Keratinocyte (primary cell): ENCODE measurements at regions not wholly inside any gene's neighbourhood (a gene's known extent, or its start where the extent isn't known, plus 50 kb on each side); places are given as distances from the start of the nearest gene placed in this dataset.

ENCODE experiments used
- DNase-seq: peaks from one replicate; pipeline ENCODE4 v3.0.0-alpha.2; 2011; ENCODE audit warnings: low read depth, missing footprints, low spot score
- FAIRE-seq: peaks from 2 replicates; lab custom pipeline; 2011; peaks lifted over from hg19 to GRCh38; lab: Jason Lieb, UNC
- H2AFZ ChIP-seq: 2 replicates; pipeline ENCODE4 v1.6.0; 2012; ENCODE audit warnings: low read length, control low read depth, inconsistent platforms; ENCODE audit not compliant: control insufficient read depth
- H3K27ac ChIP-seq: 2 replicates; pipeline ENCODE4 v1.5.1; 2011; ENCODE audit warnings: low read length; ENCODE audit not compliant: control insufficient read depth, insufficient read depth
- H3K27me3 ChIP-seq: 3 replicates; pipeline ENCODE4 v1.6.0; 2011; ENCODE audit warnings: low read length; ENCODE audit not compliant: control insufficient read depth, insufficient read depth; ENCODE audit errors: extremely low read depth
- H3K36me3 ChIP-seq, 2 experiments: 2 replicates in 1 of 2; 3 replicates in 1 of 2; pipeline ENCODE4 v1.5.1; 2011; ENCODE audit warnings: low read length in 2 of 2, mild to moderate bottlenecking in 1 of 2; ENCODE audit not compliant: control insufficient read depth in 2 of 2, insufficient read depth in 2 of 2; ENCODE audit errors: extremely low read depth in 1 of 2
- H3K4me1 ChIP-seq: 3 replicates; pipeline ENCODE4 v1.5.1; 2011; ENCODE audit warnings: low read length; ENCODE audit not compliant: control insufficient read depth, insufficient read depth; ENCODE audit errors: extremely low read depth
- H3K4me2 ChIP-seq: 3 replicates; pipeline ENCODE4 v1.6.0; 2011; ENCODE audit warnings: low read depth, low read length; ENCODE audit not compliant: control insufficient read depth, insufficient read depth; ENCODE audit errors: extremely low read depth
- H3K4me3 ChIP-seq, 3 experiments: fragments of 200-600 bp in 1 of 3; sonication (generic) in 1 of 3; 2 replicates in 2 of 3; 3 replicates in 1 of 3; pipeline ENCODE4 v1.5.1; 2011 to 2016; ENCODE audit warnings: low read length in 3 of 3, mild to moderate bottlenecking in 3 of 3, control low read depth in 2 of 3, inconsistent platforms in 1 of 3, low read depth in 1 of 3, mixed read lengths in 1 of 3, mixed run types in 1 of 3, moderate library complexity in 1 of 3; ENCODE audit not compliant: control insufficient read depth in 2 of 3, insufficient read depth in 2 of 3; ENCODE audit errors: extremely low read depth in 1 of 3
- H3K79me2 ChIP-seq: 2 replicates; pipeline ENCODE4 v1.6.0; 2012; ENCODE audit warnings: low read length; ENCODE audit not compliant: control insufficient read depth, insufficient read depth
- H3K9ac ChIP-seq: 3 replicates; pipeline ENCODE4 v1.6.0; 2011; ENCODE audit warnings: low read length; ENCODE audit not compliant: control insufficient read depth, insufficient read depth; ENCODE audit errors: extremely low read depth
- H3K9me1 ChIP-seq: 3 replicates; pipeline ENCODE4 v1.6.0; 2011; ENCODE audit warnings: low read length; ENCODE audit not compliant: control insufficient read depth, insufficient read depth; ENCODE audit errors: extremely low read depth
- H3K9me3 ChIP-seq: 2 replicates; pipeline ENCODE4 v1.5.1; 2012; ENCODE audit warnings: low read depth, low read length; ENCODE audit not compliant: control insufficient read depth
- H4K20me1 ChIP-seq: 3 replicates; pipeline ENCODE4 v1.6.0; 2011; ENCODE audit warnings: low read length; ENCODE audit not compliant: control insufficient read depth, insufficient read depth; ENCODE audit errors: extremely low read depth
- EZH2 ChIP-seq: IDR thresholded peaks from one replicate; pipeline ENCODE4 v1.6.1; 2012; ENCODE audit warnings: inconsistent platforms, mild to moderate bottlenecking, low read length, moderate library complexity
- dilution Hi-C: fragments of 300-500 bp; cut with MboI; formaldehyde crosslinking; loops from one replicate; pipeline ENCODE4 v1.7.0; 2020; ENCODE audit warnings: low sequenced_read_pairs; ENCODE audit not compliant: extremely low pct_ligation_motif_present
- TF ChIP-seq, protein P1 (sequence below), 3 experiments: IDR thresholded peaks in 1 of 3; conservative IDR thresholded peaks in 1 of 3; optimal IDR thresholded peaks in 1 of 3; 2 replicates in 2 of 3; 3 replicates in 1 of 3; pipeline versions ENCODE3 to v1.5.1; 2011; ENCODE audit warnings: low read length in 3 of 3, mild to moderate bottlenecking in 3 of 3, moderate library complexity in 2 of 3, control low read depth in 1 of 3, inconsistent platforms in 1 of 3; ENCODE audit not compliant: insufficient read depth in 2 of 3; ENCODE audit errors: extremely low read depth in 1 of 3

DNA sequence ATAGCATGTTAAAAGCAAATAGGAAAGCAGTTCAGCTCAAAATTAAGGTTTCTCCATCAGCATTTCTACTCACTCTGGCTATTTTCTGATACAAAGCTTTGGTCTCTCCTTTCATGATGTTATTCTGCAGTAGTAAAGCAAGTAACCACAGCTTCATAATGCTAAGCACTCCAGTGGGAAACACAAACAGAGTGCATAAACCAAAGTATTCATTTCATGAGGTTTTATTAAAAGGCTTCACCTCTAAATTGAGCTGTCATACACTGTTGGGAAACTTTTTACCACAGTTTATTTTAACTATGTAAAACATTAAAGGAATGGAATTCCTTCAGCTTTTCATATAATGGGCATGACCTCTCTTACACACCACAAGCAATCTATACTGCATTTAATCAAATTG, 157.9 kb upstream of the LMO3 start:
- FAIRE-seq (no peak), DNase-seq (no peak)
- H4K20me1 ChIP-seq: no peaks in the 10 kb centered on the region
- H3K27me3 ChIP-seq: no peaks in the 10 kb centered on the region
- no peak overlapping the region for H3K9ac ChIP-seq
- no peak overlapping the region for H3K4me2 ChIP-seq
- H3K9me1 ChIP-seq: no peaks in the 10 kb centered on the region
- dilution Hi-C loops: no loop called here
- no peaks in the 10 kb centered on the region for H3K79me2 ChIP-seq
- no peak overlapping the region for H3K4me3 ChIP-seq
- no peaks in the 10 kb centered on the region for H3K4me1 ChIP-seq
- H2AFZ ChIP-seq: no peak overlapping the region
- H3K9me3 ChIP-seq: no peaks in the 10 kb centered on the region
- no peak overlapping the region for H3K27ac ChIP-seq
- TF ChIP-seq EZH2: no peak
- TF ChIP-seq, protein P1, sequence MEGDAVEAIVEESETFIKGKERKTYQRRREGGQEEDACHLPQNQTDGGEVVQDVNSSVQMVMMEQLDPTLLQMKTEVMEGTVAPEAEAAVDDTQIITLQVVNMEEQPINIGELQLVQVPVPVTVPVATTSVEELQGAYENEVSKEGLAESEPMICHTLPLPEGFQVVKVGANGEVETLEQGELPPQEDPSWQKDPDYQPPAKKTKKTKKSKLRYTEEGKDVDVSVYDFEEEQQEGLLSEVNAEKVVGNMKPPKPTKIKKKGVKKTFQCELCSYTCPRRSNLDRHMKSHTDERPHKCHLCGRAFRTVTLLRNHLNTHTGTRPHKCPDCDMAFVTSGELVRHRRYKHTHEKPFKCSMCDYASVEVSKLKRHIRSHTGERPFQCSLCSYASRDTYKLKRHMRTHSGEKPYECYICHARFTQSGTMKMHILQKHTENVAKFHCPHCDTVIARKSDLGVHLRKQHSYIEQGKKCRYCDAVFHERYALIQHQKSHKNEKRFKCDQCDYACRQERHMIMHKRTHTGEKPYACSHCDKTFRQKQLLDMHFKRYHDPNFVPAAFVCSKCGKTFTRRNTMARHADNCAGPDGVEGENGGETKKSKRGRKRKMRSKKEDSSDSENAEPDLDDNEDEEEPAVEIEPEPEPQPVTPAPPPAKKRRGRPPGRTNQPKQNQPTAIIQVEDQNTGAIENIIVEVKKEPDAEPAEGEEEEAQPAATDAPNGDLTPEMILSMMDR (optimal IDR thresholded peaks at IDR 0.05 in 1 of 3, IDR thresholded peaks at IDR 0.05 in 1 of 3, conservative IDR thresholded peaks at IDR 0.05 in 1 of 3; ENCODE audit: extremely low read depth in 1 of 3, insufficient read depth in 2 of 3, low read length in 3 of 3): no peak
- no peaks in the 10 kb centered on the region for H3K36me3 ChIP-seq

DNA sequence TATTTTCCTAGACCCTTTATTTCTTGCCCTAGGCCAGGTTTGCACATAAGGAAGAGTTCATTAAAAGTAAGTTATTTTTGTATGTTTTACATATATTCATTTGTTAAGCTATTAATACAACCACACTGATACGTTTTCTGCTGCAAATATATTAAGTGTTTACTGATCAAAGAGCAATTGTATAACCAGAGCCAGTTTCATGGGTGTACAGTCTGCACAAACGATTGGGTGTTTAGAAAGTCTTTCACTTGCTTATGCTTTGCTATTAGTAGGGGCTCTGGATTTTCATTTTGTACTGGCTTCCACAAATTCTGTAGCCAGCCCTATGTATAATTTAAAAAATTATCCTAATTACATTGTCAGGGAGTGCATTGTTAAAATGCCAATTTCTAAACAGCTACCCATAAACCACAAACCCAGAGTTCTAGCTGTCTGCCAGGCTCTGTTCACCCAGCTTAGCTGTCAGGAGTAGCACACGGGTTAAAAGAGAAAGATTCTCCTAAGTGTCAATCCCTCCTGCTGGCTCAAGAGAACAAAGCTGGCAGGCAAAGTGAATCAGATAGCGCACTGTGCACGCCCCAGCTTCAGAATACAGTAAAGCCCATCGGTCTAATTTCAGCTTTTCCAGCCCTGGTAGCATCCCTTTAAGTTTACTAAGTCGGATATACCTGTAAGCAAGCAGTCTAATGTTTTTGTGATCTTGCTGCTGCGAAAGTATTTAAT, 151.0 kb upstream of the LMO3 start:
- Histone ChIP-seq H3K4me2 (no peak overlapping the region), H3K36me3 (no peaks in the 10 kb centered on the region), H3K79me2 (no peaks in the 10 kb centered on the region), H3K27ac (no peak overlapping the region), H3K9me1 (no peaks in the 10 kb centered on the region), H3K27me3 (no peaks in the 10 kb centered on the region), H2AFZ (no peak overlapping the region), H3K4me3 (no peak overlapping the region), H3K4me1 (no peaks in the 10 kb centered on the region), H3K9me3 (no peaks in the 10 kb centered on the region), H3K9ac (no peak overlapping the region), H4K20me1 (no peaks in the 10 kb centered on the region)
- dilution Hi-C loops: no loop called here
- TF ChIP-seq EZH2: no peak
- TF ChIP-seq, protein P1 (optimal IDR thresholded peaks at IDR 0.05 in 1 of 3, IDR thresholded peaks at IDR 0.05 in 1 of 3, conservative IDR thresholded peaks at IDR 0.05 in 1 of 3; ENCODE audit: extremely low read depth in 1 of 3, insufficient read depth in 2 of 3, low read length in 3 of 3): no peak
- no peak for FAIRE-seq
- no peak for DNase-seq
